Nucleus accumbens (tissue), 56 donors: ENCODE measurements at regions not wholly inside any gene's neighbourhood (a gene's known extent, or its start where the extent isn't known, plus 50 kb on each side); places are given as distances from the start of the nearest gene placed in this dataset.

Source experiments
- DNase-seq, 56 donors: peaks; one replicate each; lab custom pipeline; 2025; lab: John Stamatoyannopoulos, UW

DNA sequence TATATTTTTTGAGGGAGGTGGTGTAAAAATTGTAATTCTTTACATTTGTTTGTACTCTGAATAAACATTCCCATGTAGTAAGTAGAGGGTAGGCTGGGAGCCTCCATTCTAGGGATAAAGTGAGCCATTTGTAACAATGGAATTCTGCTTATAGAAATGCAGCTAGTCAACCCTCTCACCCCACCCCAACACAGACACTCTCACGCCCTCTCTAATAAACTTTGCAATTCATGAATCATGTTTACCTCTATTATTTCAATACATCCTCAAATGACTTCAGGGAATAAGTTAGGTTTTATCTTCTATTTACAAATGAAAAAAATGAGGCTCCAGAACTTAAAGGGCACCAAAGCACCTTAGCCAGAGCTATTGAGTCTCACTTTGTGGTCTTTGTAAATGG lies 56.5 kb upstream of the PDZRN3 start:
- DNase-seq, result no peak

DNA sequence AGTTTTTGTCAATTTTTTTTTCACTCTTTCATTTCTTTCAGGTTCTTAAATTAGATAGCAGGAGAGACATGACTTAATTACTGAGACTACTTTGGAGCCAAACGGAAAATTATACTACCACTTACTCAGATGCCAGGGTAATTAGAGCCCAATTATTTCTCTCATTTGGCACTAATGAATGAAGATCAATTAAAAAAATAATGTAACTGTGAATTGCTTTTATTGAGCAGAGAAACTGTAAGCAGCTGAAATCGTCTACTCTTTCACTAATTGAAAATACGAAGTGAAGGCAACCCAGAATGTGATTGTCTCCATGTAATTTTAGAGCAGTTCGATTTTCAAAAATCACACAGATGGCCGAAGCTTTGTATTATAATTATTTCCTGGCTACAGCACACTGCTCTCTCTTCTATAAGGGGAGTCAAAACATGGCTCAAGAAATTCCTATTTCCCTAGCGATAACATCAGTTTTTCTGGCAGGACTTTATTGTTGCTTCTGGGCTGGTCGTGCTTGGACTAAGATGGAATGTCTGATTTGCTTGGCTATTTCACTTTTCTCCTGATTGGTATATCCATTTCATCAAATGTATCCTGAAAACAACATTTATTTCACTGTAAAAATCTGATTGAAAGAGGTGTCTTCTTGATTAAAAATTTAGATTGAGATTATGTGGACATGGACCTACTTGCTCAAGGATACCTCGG lies 55.8 kb upstream of the PDZRN3 start:
- DNase-seq, result no peak

DNA sequence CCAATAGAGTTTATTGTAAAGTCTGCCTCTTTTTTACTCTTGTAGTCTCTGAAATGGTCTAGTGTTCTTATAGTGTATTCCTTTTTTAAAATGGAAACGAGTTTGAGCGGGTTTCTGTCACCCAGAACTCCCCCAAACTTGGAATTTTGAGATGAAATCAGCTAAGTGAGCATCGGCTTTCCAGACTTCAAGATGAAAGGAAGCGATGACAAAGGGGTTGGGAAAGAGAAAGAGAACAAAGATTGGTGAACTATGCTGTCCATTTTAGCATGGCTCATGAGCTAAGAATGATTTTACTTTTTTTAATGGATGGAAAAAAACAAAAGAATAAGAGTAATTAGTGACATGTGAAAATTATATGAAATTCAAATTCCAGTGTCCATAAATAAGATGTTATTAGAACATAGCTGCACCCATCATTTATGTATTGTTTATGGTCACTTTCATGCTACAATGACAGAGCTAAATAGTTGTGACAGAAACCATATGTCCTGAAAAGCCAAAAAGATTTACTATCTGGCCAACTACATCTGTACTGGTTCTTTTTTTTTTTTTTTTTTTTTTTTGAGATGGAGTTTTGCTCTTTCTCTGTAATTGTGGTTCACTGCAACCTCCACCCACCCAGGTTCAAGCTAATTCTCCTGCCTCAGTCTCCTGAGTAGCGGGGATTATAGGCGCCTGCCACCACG lies 52.7 kb upstream of the PDZRN3 start:
- DNase-seq, result no peak
